ENCODE measurements at regions not wholly inside any gene's neighbourhood (a gene's known extent, or its start where the extent isn't known, plus 50 kb on each side); places are given as distances from the start of the nearest gene placed in this dataset.

- TF ChIP-seq, protein P1, sequence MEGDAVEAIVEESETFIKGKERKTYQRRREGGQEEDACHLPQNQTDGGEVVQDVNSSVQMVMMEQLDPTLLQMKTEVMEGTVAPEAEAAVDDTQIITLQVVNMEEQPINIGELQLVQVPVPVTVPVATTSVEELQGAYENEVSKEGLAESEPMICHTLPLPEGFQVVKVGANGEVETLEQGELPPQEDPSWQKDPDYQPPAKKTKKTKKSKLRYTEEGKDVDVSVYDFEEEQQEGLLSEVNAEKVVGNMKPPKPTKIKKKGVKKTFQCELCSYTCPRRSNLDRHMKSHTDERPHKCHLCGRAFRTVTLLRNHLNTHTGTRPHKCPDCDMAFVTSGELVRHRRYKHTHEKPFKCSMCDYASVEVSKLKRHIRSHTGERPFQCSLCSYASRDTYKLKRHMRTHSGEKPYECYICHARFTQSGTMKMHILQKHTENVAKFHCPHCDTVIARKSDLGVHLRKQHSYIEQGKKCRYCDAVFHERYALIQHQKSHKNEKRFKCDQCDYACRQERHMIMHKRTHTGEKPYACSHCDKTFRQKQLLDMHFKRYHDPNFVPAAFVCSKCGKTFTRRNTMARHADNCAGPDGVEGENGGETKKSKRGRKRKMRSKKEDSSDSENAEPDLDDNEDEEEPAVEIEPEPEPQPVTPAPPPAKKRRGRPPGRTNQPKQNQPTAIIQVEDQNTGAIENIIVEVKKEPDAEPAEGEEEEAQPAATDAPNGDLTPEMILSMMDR (IDR thresholded peaks at IDR 0.05) = no peak
- TF ChIP-seq REST (IDR thresholded peaks at IDR 0.05; ENCODE audit: insufficient read depth in 1 of 2, low read depth in 2 of 2, low read length in 1 of 2) = no peak
- TF ChIP-seq TCF7L2 (IDR thresholded peaks at IDR 0.05; ENCODE audit: low read depth, low read length) = no peak
- no peak for TF ChIP-seq SIN3A (IDR thresholded peaks at IDR 0.05; ENCODE audit: borderline replicate concordance, insufficient read depth, low read depth, low read length)
- TF ChIP-seq POLR2AphosphoS5 (IDR thresholded peaks at IDR 0.05; ENCODE audit: low read depth, low read length) = no peak
- no peaks in the 10 kb centered on the region for H3K4me1 ChIP-seq (ENCODE audit: control insufficient read depth, insufficient read depth, low read length)
- DNase-seq (ENCODE audit: low read depth, low spot score) = no peak
- no peak for ATAC-seq
- no peaks in the 10 kb centered on the region for H3K9me3 ChIP-seq (ENCODE audit: control insufficient read depth, insufficient read depth, low read depth, low read length)
- no peaks in the 10 kb centered on the region; the same call in 1 of the 2 replicates for H3K36me3 ChIP-seq (ENCODE audit: control insufficient read depth, insufficient read depth, low read length)
- no TSS peak for BruUV-seq (replicated peaks)
- in situ Hi-C loops (cut with HindIII; ENCODE audit: low pct_unique_long_range_greater_than_20kb, low sequenced_read_pairs) = no loop called here
- intact Hi-C loops (cut with micrococcal nuclease; ENCODE audit: unreplicated experiment) = no loop called here
- no peak overlapping the region for H3K27ac ChIP-seq (ENCODE audit: low read length)
- ChIA-PET POLR2A (no interaction called here), CTCF (no interaction called here)
- H3K4me3 ChIP-seq (ENCODE audit: low read depth in 2 of 2, low read length in 2 of 2) = no peak overlapping the region
- no peaks in the 10 kb centered on the region for H3K27me3 ChIP-seq (ENCODE audit: control insufficient read depth, insufficient read depth, low read length)
Measured at GRCh38 chr20:60967431-60968316, 284.4 kb upstream of the CDH4 start.

DNA sequence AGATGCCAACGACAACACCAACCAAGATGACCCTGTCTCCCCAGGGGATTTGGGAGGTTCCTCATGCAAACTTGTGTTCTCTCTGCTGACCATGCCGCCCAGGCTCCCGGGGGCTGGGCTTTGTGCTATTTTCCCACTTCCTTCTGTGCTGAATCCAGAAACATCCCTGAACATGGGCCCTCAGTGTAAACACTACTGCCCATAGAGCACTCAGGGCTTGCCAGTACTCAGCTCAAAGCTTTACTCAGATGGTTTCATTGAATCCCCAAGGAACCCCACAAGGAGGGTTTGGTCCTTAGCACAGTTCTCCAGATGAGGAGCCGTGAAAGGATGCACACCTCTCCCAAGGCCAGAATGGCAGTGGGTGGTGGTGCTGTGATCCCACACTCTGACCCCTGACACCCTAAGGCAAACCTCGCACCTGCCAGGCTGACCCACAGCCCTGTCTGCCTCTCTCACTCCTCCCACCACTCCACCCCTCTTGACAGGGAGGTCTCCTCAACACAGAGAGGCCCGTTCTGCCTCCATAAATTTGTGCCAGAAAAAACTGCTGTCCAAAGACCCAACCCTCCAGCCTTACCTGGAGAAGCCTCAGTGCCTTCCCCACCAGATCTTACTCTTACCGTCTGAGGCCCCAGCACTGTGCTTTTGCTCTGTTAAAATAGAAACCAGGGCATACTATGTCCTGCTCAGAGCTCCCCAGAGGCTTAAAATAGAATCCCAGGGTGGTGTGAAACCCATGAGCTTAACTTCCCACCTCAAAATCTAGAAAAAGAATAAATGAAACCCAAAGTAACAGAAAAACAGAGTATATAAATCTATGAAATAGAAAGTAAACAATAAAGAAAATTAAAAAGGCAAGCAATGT, 283.0 kb upstream of the CDH4 start:
- no TSS peak for BruUV-seq (replicated peaks)
- ChIA-PET CTCF (no interaction called here), POLR2A (no interaction called here)
- H3K27ac ChIP-seq (ENCODE audit: low read length) = no peak overlapping the region
- DNase-seq (ENCODE audit: low read depth, low spot score) (no peak), ATAC-seq (no peak)
- H3K4me3 ChIP-seq (ENCODE audit: low read depth in 2 of 2, low read length in 2 of 2) = no peak overlapping the region
- no peaks in the 10 kb centered on the region for H3K4me1 ChIP-seq (ENCODE audit: control insufficient read depth, insufficient read depth, low read length)
- no peaks in the 10 kb centered on the region for H3K36me3 ChIP-seq (ENCODE audit: control insufficient read depth, insufficient read depth, low read length)
- intact Hi-C loops (cut with micrococcal nuclease; ENCODE audit: unreplicated experiment) = no loop called here
- in situ Hi-C loops (cut with HindIII; ENCODE audit: low pct_unique_long_range_greater_than_20kb, low sequenced_read_pairs) = no loop called here
- TF ChIP-seq SIN3A (IDR thresholded peaks at IDR 0.05; ENCODE audit: borderline replicate concordance, insufficient read depth, low read depth, low read length) (no peak), POLR2AphosphoS5 (IDR thresholded peaks at IDR 0.05; ENCODE audit: low read depth, low read length) (no peak), REST (IDR thresholded peaks at IDR 0.05; ENCODE audit: insufficient read depth in 1 of 2, low read depth in 2 of 2, low read length in 1 of 2) (no peak), TCF7L2 (IDR thresholded peaks at IDR 0.05; ENCODE audit: low read depth, low read length) (no peak)
- TF ChIP-seq, protein P1 (IDR thresholded peaks at IDR 0.05) = no peak
- no peaks in the 10 kb centered on the region for H3K27me3 ChIP-seq (ENCODE audit: control insufficient read depth, insufficient read depth, low read length)
- no peaks in the 10 kb centered on the region for H3K9me3 ChIP-seq (ENCODE audit: control insufficient read depth, insufficient read depth, low read depth, low read length)

All from Panc1 (cell line).